CD4-positive, alpha-beta T cell treated with Interleukin-15 for 4 hours (primary cell): ENCODE measurements at regions not wholly inside any gene's neighbourhood (a gene's known extent, or its start where the extent isn't known, plus 50 kb on each side); places are given as distances from the start of the nearest gene placed in this dataset.

Experiments
- DNase-seq: peaks from one replicate; pipeline ENCODE4 v3.0.0-alpha.2; 2020; ENCODE audit warnings: low spot score

DNA sequence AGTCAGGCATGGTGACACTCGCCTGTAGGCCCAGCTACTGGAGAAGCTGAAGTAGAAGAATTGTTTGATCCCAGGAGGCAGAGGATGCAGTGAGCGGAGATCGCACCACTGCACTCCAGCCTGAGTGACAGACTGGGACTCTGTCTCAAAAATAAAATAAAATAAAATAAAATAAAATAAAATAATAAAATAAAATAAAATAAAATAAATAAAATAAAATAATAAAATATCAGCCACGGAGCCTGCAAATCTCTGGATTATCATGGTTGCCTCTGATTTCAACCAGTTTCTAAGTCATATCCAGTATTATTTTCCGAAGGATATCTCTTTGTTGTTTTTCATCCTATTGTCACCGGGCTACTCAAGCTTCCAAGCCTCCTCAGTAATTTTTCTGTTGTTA is 51.7 kb upstream of the FZD8 start:
- DNase-seq = no peak
